ENCODE measurements at regions not wholly inside any gene's neighbourhood (a gene's known extent, or its start where the extent isn't known, plus 50 kb on each side); places are given as distances from the start of the nearest gene placed in this dataset.

- DNase-seq (ENCODE audit: low spot score) = no peak
Observed at GRCh38 chr9:109549386-109549785, 51.3 kb upstream of the PTPN3 start.

GRCh38 chr9:109551651-109552050 lies 53.5 kb upstream of the PTPN3 start:
- no peak for DNase-seq (ENCODE audit: low spot score)

GRCh38 chr9:109555215-109555614 lies 57.1 kb upstream of the PTPN3 start:
- DNase-seq (ENCODE audit: low spot score) = no peak

GRCh38 chr9:109556061-109556460 lies 58.0 kb upstream of the PTPN3 start:
- DNase-seq (ENCODE audit: low spot score) = no peak

GRCh38 chr9:109556786-109557185 lies 58.7 kb upstream of the PTPN3 start:
- no peak for DNase-seq (ENCODE audit: low spot score)

GRCh38 chr9:109557481-109557880 lies 59.4 kb upstream of the PTPN3 start:
- DNase-seq (ENCODE audit: low spot score) = no peak

- DNase-seq (ENCODE audit: low spot score) = no peak
Observed at GRCh38 chr9:109558718-109559151, 60.6 kb upstream of the PTPN3 start.

- no peak for DNase-seq (ENCODE audit: low spot score)
Observed at GRCh38 chr9:109560470-109561132, 62.5 kb upstream of the PTPN3 start.

- DNase-seq (ENCODE audit: low spot score) = no peak
Observed at GRCh38 chr9:109561137-109561536, 63.0 kb upstream of the PTPN3 start.

GRCh38 chr9:109568089-109568488 lies 70.0 kb upstream of the PTPN3 start:
- DNase-seq (ENCODE audit: low spot score) = no peak

- DNase-seq (ENCODE audit: low spot score) = no peak
Observed at GRCh38 chr9:109568568-109569210, 70.6 kb upstream of the PTPN3 start.

GRCh38 chr9:109574061-109574882 lies 76.2 kb upstream of the PTPN3 start:
- peak; percentile 7 for DNase-seq (ENCODE audit: low spot score)

- no peak for DNase-seq (ENCODE audit: low spot score)
Observed at GRCh38 chr9:109576762-109577161, 78.7 kb upstream of the PTPN3 start.

GRCh38 chr9:109579191-109579948 lies 81.3 kb upstream of the PTPN3 start:
- DNase-seq (ENCODE audit: low spot score) = no peak

GRCh38 chr9:109582386-109582785 lies 84.3 kb upstream of the PTPN3 start:
- DNase-seq (ENCODE audit: low spot score) = no peak

- no peak for DNase-seq (ENCODE audit: low spot score)
Observed at GRCh38 chr9:109584205-109584604, 86.1 kb upstream of the PTPN3 start.

- DNase-seq (ENCODE audit: low spot score) = no peak
Observed at GRCh38 chr9:109585796-109586195, 87.7 kb upstream of the PTPN3 start.

GRCh38 chr9:109586993-109587392 lies 88.9 kb upstream of the PTPN3 start:
- DNase-seq (ENCODE audit: low spot score) = no peak

- DNase-seq (ENCODE audit: low spot score) = no peak
Observed at GRCh38 chr9:109588415-109588814, 90.3 kb upstream of the PTPN3 start.

- no peak for DNase-seq (ENCODE audit: low spot score)
Observed at GRCh38 chr9:109590966-109591365, 92.9 kb upstream of the PTPN3 start.

GRCh38 chr9:109591691-109592090 lies 93.6 kb upstream of the PTPN3 start:
- no peak for DNase-seq (ENCODE audit: low spot score)

GRCh38 chr9:109593612-109594011 lies 95.5 kb upstream of the PTPN3 start:
- DNase-seq (ENCODE audit: low spot score) = no peak
